ENCODE measurements at regions not wholly inside any gene's neighbourhood (a gene's known extent, or its start where the extent isn't known, plus 50 kb on each side); places are given as distances from the start of the nearest gene placed in this dataset.

- DNase-seq = no peak
- intact Hi-C loops (cut with DNase I) = no loop called here
Measured at GRCh38 chr10:55063811-55064210, 262.8 kb upstream of the PCDH15 start.

GRCh38 chr10:55062349-55062748, 261.3 kb upstream of the PCDH15 start:
- no peak for DNase-seq
- intact Hi-C loops (cut with DNase I) = no loop called here

GRCh38 chr10:55058800-55059199, 257.8 kb upstream of the PCDH15 start:
- intact Hi-C loops (cut with DNase I) = no loop called here
- DNase-seq = no peak

- no peak for DNase-seq
- intact Hi-C loops (cut with DNase I) = no loop called here
Measured at GRCh38 chr10:55051515-55051914, 250.5 kb upstream of the PCDH15 start.

GRCh38 chr10:55048830-55049498, 247.9 kb upstream of the PCDH15 start:
- intact Hi-C loops (cut with DNase I) = no loop called here
- DNase-seq = no peak

- no peak for DNase-seq
- intact Hi-C loops (cut with DNase I) = no loop called here
Measured at GRCh38 chr10:55043540-55043939, 242.5 kb upstream of the PCDH15 start.

- intact Hi-C loops (cut with DNase I) = no loop called here
- DNase-seq = peak in 1 of 10 donors; percentile 30
Measured at GRCh38 chr10:55033061-55033460, 232.0 kb upstream of the PCDH15 start.

GRCh38 chr10:55024713-55025112, 223.7 kb upstream of the PCDH15 start:
- DNase-seq = peak in 1 of 10 donors; percentile 30
- intact Hi-C loops (cut with DNase I) = no loop called here

GRCh38 chr10:55019439-55019838, 218.4 kb upstream of the PCDH15 start:
- no peak for DNase-seq
- intact Hi-C loops (cut with DNase I) = no loop called here

- intact Hi-C loops (cut with DNase I) = no loop called here
- DNase-seq = no peak
Measured at GRCh38 chr10:55013318-55013717, 212.3 kb upstream of the PCDH15 start.

- intact Hi-C loops (cut with DNase I) = no loop called here
- DNase-seq = no peak
Measured at GRCh38 chr10:55002420-55002819, 201.4 kb upstream of the PCDH15 start.

GRCh38 chr10:55001422-55001821, 200.4 kb upstream of the PCDH15 start:
- intact Hi-C loops (cut with DNase I) = no loop called here

GRCh38 chr10:54993148-54993547, 192.1 kb upstream of the PCDH15 start:
- no peak for DNase-seq
- intact Hi-C loops (cut with DNase I) = no loop called here

More at GRCh38 chr10:55001422-55001821, 200.4 kb upstream of the PCDH15 start:
- peak in 2 of 10 donors; percentile 30 to 65 for DNase-seq

GRCh38 chr10:54985732-54986131, 184.7 kb upstream of the PCDH15 start:
- no peak for DNase-seq
- intact Hi-C loops (cut with DNase I) = no loop called here

- intact Hi-C loops (cut with DNase I) = no loop called here
- DNase-seq = no peak
Measured at GRCh38 chr10:54983255-54983654, 182.2 kb upstream of the PCDH15 start.

- intact Hi-C loops (cut with DNase I) = no loop called here
- peak in 2 of 10 donors; percentile 53 to 73 for DNase-seq
Measured at GRCh38 chr10:54962134-54962900, 161.3 kb upstream of the PCDH15 start.

GRCh38 chr10:54961040-54961439, 160.0 kb upstream of the PCDH15 start:
- intact Hi-C loops (cut with DNase I) = no loop called here

GRCh38 chr10:54958844-54959243, 157.8 kb upstream of the PCDH15 start:
- intact Hi-C loops (cut with DNase I) = no loop called here
- no peak for DNase-seq

More at GRCh38 chr10:54961040-54961439, 160.0 kb upstream of the PCDH15 start:
- DNase-seq = peak in 1 of 10 donors; percentile 54

- intact Hi-C loops (cut with DNase I) = no loop called here
- no peak for DNase-seq
Measured at GRCh38 chr10:54947605-54948004, 146.6 kb upstream of the PCDH15 start.

- DNase-seq = no peak
- intact Hi-C loops (cut with DNase I) = no loop called here
Measured at GRCh38 chr10:54940418-54940817, 139.4 kb upstream of the PCDH15 start.

GRCh38 chr10:54914049-54914448, 113.0 kb upstream of the PCDH15 start:
- no peak for DNase-seq
- intact Hi-C loops (cut with DNase I) = no loop called here

- DNase-seq = peak in 1 of 10 donors; percentile 34
- intact Hi-C loops (cut with DNase I) = no loop called here
Measured at GRCh38 chr10:54909165-54909564, 108.1 kb upstream of the PCDH15 start.

Data from posterior cingulate gyrus (tissue), 11 donors.